Stimulated activated CD4-positive, alpha-beta T cell treated with anti-CD3 and anti-CD28 coated beads, Interleukin-2, amount 100 ng/mL, for 48 hours (primary cell): ENCODE measurements at regions not wholly inside any gene's neighbourhood (a gene's known extent, or its start where the extent isn't known, plus 50 kb on each side); places are given as distances from the start of the nearest gene placed in this dataset.
A peak's percentile ranks its signal among the peaks of the same experiment; 100 is the strongest.
"Not testable (repeated sequence)": the region's sequence is repeated elsewhere in the genome, so short reads cannot be mapped to it uniquely, and the experiment has no call there.

Experiments
- DNase-seq, 2 donors: peaks; one replicate each; pipeline ENCODE4 v3.0.0-alpha.2; 2020

DNA sequence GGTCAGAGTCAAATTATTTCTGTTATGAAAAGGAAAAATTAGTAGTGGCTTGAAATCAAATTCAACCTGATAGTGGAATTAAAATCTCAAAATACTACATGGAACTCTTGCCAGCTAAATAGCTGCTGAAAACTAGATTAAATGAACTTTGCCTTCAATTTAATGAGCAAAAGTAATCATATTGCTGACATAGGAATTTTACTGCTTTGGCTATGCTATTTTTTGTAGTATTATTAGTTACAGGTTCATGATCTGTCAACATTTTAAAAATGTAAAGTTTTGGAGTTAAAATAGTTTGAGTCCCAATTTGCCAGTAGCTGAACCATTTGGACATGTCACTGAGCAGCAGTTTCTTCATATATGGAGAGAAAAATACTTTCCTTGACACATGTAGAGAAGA is 81.4 kb downstream of the RERGL start:
- DNase-seq: no peak

DNA sequence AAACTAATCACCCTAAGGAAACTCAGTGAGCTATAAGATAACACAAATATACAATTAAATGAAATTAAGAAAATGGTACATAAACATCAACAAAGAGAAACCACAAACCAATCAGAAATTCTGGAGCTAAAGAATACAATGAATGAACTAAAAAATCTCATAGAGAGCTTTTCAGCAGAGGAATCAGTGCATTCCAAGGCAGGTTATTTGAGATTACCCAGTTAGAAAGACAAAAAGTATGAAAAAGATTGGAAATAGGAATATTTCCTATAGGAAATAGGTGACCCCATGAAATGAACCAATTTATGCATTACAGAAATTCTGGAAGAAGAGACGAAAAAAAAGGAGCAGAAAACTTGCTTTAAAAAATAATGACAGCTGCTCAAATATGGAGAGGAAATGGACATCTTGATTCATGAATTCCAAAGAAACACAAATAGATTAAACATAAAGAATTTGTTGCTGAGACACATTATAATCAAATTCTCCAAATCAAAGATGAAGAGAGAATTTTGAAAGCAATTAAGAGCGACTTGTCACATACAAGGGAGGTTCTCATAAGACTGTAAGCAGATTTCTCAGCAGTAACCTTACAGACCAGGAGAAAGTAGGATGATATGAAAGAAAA is 90.7 kb downstream of the RERGL start:
- DNase-seq: no peak

DNA sequence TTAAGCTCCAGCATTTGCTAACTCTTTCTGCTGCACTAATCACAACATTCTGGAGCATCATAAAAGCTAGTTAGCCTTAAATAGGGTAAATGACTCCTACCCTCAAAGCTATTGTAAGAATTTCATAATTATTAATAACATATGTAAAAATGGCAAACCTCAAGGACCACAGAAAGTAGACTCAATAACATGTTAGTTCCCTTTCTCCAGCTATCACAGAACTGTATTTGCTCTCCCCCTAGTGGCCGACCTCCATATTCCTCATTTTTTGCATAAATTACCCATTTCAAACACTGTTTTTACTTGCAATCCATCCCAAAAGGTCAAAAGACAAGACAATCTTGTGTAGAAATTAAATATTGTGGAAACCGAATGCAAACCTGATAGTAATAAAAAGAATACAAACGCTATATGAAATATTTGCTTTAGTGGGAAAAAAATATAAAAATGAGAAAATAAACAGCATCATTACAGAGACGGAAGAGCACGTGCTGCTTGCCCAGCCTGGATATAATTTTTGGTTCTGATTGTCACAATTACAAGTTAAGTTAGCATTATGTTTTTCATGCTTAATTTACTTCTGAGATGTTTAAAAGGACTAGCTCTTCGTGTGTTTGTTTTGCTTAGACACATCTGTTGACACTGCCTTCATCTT is 97.9 kb downstream of the RERGL start:
- DNase-seq: peak in 1 of 2 donors; percentile 8

DNA sequence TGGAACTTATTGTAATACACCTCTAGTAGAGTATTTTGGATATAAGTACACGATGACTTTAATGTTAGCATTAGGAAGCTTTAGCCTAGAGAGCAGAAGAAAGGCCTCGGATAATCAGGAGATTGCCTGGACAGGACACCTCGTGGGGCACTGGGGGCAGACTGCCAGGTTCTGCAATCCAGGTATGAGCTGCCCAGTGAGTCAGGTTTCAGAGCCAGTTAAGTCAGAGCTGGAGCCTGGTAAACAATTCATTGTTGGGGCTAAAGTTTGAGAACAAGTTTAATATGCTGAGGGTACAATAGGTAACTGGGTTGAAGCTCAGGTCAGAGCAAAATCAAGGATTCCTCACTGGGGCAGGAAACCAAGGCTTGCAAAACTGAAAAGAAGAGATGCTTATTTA is 107.4 kb downstream of the RERGL start:
- no peak for DNase-seq

DNA sequence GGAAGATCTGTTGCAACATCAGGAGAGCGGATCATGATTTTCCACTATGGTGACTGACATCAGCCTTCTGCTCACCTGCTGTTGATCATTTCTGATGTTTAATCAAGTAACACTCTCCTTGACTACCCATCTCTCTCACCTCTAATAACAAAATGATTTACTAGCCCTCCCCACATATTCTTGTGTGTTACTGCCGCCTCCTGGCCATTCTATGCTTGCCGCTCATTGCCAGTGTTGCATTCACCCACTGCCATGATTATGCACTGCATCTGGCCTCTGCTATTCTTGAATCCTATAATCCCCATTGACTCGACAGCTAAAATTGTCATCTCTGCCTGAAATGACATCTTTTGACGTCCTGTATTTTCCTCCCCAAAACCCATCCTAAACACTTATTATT is 113.8 kb downstream of the RERGL start:
- no peak for DNase-seq

DNA sequence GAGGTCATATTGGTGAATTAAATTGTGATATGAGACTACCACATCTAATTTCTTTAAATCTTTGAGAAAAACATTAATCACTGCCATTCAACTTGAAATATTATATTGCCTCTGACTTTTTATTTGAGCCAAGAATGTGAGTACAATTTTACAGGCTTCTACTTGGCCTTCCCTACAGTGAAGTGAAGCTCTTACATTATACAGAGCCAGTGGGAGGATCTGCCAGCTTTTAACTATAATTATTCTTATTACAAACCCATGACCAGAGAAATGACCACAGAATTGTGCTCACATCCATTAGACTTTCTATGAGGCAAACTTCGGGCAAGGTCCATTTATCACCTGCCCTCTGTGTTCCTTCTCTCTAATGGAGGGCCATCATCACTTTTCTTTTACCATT is 114.2 kb downstream of the RERGL start:
- no peak for DNase-seq

DNA sequence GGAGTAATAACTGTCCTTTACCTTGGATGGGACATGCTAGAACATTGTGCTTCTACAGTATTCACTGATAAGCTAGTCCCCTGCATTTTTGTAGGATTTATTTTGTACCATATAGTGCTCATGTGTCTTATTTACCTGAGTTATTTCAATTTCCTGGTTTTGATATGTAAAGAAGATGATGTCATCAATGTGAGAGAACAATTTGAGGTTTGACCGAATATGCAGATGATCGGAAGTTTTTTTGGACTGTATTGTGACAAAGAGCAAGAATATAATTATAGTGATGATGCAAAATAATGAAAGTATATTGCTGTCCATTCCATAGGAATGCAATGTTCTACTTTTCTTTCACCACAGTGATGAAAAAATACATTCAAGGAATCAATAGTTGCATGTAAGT is 114.8 kb downstream of the RERGL start:
- no peak for DNase-seq

DNA sequence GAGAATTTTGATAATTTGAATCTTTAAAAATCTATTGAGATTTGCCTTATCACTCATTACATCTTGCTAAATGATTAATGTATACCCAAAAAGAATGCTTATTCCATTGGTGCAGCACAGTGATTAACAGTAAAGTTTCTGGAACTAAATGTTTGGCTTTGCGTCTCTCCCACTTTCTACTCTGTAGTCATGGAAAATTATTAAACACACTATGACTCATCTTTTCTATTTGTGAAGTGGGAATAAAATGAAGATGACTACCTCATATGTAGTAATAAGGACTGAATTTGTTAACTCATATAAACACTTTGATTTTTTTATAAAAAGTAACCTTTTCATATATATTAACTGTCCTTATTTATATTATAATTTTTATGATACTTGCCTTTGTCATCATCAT is 118.1 kb downstream of the RERGL start:
- DNase-seq: no peak

DNA sequence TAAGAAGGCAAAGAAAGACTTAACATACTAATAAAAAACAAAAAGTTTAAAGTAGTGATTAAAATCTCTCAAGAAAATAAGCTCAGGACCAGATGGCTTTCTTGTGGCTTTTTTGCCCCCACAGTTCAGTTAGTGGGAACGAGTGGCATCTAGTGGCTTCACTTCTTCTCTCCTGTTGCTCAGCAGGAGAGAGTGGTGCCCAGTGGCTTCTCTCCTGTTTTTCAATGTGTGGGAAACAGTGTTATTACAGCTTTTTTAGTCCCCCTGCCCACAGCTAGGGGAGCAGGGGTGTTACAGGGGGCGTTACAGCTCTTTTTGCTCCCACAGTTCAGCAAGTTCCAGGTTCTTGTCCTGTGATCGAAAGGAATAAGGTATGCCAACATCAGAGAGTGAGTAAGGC is 135.2 kb downstream of the RERGL start:
- no peak for DNase-seq

DNA sequence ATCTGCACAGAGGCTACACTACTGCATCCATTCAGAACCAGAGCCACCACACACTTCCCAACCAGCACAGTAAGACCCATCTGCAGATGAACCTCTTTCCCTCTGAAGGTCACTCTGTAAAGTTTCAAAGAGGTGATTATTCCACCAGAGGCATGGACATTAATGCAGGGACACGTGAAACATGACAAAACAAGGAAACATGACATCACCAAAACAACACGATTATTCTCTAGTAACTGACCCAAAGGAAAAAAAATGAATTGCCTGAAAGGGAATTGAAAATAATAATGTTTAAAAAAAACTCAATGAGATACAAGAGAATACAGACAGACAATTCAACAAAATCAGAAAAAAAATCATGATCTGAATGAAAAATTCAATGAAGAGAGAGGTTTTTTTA is 139.1 kb downstream of the RERGL start:
- no peak for DNase-seq

DNA sequence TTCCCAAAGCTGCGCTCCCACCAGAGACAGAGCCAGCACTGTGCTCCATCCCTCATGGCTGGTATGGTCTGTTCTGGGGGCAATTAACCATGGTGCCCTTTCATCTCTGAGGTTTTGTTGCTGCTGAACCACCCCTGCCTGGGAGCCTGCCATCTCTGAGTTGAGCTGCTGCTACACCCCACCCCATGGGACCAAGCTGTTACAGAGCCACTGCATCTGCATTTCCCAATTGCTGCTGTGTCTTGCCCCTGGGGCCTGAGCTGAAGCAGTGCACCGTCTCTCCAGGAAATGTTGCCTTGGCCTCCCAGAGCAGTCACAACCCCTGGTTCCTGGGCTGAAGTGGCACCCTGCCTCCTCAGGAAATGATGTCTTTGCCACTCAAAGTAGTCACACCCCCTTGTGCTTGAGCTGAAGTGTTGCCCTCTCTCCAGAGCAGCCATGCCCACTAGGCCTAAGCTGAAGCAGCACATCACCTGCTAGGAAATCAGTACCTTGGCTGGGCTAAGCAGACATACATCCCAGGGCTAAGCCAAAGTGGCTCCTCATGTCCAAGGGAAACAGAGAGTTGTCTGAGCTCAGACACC is 140.3 kb downstream of the RERGL start:
- no peak for DNase-seq

DNA sequence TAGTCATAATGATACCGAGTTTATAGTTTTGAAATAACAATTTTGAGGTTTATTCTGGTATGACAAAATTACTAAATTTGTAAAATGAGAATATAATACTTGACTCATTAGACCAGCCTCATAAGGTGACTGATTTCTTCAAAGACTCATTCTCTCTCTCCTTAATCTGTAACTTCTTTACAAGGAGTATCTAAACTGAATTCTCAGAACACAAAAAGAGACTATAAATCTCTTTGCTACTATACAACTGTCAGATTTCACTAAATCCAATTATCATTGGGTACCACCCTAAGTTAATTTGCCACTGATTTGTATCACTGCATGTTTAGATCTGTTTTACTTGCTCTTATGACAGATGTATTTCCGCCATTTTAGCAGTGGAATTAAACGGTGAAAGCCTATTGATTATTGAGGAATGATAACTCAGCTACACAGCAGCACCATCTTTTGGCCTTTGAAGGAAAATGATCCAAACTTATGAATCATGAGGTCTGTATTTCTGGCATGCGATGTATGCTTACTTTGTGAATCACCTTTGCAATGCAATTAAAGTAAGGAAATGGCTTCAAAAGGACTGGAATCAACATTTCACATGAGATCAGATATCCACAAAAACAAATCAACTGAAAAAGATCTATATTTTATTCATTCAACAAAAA is 161.2 kb downstream of the RERGL start:
- no peak for DNase-seq

DNA sequence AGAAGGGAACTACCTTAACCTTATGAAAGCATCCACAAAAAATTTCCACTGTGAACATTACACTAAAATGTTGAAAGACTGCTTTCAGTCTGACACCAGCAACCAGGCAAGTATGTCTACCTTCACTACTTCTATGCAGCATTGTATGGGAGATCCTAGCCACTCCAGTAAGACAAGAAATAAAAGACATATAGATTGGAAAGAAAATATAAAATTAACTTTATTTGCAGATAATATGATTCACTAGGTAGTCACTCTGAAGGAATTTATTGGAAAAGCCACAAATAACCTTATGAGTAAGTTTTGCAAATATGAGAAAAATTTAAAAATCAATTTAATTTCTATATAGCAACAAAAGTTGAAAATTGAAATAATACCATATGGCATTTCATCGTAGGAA is 172.0 kb downstream of the RERGL start:
- DNase-seq: no peak

DNA sequence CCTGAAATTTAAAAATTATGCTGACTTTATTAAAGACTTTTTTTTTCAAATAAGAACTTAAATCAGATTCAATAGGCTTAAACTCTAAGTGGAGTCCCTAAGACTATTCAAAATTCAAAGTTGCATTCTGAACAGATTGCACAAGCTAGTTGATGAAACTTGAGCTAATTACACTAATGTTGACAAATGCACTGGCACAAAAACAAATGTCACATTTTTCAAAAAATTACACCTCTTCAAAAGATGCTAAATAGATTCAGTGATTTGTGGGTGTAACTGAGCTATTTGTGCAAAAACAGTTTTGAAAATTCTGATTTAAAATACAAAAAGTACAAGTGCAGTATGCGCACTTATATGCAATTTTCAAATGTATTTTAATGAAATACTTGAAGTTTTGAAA is 205.4 kb downstream of the RERGL start:
- DNase-seq: no peak

DNA sequence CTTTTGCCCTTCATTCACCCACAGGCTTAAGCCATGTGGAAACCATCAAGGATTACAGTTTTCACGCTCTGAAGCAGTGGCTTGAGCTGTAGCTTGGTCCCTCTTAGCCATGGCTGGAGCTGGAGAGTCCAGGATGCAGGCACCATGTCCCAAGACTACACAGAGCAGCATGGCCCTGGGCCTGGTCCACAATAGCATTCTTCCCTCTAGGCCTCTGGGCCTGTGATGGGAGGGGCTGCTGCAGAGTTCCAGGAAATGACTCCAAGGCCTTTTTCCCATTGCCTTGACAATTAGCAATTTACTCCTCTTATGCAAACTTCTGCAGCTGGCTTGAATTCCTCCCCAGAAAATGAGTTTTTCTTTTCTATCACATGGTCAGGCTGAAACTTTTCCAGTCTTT is 211.3 kb downstream of the RERGL start:
- no peak for DNase-seq

DNA sequence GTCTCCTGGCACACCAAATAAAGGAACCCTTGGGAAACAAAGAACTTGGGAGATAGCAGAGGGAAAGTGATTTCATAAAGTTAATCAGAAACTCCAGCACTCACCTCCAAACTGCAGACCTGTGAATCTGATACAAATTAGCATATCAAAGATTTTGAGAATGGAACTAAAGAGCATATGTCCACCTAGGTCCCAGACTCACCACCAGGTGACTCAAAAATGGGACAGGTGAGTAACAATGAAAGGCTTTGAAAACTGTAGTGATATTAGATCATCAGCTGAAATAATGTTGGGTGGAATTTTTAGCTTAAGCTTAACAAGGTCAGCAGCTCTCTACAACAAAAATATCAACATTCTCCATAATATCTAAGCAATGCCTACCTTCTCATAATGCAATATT is 214.8 kb downstream of the RERGL start:
- DNase-seq: no peak

DNA sequence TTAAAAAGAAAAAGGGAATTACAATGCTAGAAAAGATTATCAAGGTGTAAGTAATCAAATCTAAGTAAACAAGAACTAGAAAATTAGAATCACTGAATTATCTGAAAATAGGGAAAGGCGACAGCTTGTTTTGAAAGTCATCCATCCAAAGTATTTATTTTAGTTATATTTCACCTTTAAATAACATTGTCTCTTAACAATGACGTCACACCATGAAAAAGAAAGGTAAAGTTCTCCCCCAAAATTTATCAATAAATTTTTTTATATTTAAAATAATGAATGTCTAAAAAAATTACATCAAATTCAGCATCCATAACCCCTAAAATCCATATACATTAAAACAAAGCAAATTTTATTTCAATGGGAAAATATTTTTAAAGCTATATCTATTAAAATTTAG is 223.2 kb downstream of the RERGL start:
- no peak for DNase-seq

DNA sequence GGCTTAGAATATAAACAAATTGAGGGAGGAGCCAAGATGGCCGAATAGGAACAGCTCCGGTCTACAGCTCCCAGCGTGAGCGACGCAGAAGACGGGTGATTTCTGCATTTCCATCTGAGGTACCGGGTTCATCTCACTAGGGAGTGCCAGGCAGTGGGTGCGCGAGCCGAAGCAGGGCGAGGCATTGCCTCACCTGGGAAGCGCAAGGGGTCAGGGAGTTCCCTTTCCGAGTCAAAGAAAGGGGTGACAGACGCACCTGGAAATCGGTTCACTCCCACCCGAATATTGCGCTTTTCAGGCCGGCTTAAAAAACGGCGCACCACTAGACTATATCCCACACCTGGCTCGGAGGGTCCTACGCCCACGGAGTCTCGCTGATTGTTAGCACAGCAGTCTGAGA is 234.4 kb downstream of the RERGL start:
- not testable (repeated sequence) for DNase-seq

DNA sequence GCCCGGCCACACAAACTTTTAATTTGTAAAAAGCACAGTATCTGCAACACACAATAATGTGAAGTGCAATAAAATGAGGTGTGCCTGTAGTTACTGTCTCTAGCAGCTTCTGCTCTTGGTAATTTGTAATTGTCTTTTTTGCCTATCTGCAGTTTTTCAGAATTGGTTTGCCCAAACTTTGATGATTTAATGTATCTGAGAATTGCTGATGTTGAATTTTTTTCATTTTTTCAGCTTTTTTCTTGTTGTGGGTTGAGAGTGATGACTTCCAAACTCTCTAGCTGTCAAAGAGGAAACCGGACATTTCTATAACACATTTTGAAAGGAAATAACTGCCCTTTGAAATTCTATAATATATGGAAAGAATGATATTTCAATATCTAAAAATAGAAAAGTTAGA is 236.9 kb downstream of the RERGL start:
- DNase-seq: no peak

DNA sequence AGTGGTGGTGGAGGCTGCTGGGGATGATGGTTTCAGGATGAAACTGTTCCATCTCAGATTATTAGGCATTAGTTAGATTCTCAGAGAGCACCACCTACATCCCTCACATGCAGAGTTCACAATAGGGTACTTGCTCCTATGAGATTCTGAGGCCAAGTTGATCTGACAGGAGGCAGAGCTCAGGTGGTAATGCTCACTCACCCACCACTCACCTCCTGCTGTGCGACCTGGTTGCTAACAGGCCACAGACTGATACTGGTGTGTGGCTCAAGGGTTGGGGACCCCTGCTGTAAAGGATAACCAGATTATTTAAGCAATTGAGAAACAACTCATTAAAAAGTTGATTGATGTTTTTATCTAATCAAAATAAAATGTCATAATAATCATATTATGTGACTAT is 248.5 kb downstream of the RERGL start:
- DNase-seq: no peak

DNA sequence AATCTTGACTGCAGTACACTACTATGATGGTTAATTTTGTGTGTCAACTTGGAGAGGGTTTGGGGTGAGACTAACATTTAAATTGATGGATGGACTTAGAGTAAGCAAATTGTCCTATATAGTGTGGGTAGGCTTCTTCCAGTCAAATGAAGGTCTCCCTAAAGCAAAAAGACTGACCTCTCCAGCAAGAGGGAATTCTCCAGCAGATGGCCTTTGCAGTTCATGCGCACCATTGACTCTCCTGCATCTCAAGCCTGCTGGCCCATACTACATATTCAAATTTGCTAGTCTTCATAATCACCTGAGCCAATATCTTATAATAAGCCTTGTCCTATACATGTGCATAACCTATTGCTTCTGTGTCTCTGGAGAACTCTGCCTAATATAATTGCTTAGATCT is 260.2 kb downstream of the RERGL start:
- DNase-seq: no peak

DNA sequence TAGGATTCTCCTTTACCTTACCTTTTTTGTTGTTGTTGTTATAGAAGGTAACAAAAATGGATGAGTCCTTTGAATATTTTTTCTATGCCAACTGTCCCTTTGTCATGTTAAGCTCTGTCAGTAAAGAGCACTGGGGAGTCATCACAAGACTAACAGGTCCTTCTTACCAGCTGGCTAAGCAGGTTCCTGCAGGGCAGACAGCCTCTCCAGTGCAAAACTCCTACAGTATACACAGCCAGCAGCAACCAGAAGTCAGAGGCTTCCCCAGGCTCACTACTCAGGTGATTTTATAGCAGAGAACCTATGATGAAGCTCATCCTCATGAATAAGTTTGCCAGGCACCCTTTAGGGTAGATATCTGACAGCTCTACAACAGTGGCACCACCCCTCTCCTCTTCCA is 271.1 kb downstream of the RERGL start:
- no peak for DNase-seq

DNA sequence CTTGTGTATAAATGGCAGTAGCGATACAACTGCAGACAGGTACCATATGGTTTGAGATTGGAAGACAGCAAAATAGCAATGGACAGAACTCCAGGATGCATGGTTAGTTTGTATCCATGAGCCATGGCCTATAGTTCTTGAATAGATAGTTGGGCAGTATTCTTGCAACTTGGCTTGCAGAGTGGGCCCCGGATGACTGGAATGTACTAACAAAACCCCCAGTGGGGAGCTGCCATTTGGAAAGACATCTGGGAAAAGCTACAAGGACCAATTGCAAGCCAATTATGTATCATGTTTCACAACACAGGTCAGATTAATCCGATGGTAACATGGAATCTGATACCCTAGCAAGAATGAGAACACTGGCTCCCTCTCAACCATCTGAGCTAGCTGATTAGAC is 279.6 kb downstream of the RERGL start:
- DNase-seq: no peak

DNA sequence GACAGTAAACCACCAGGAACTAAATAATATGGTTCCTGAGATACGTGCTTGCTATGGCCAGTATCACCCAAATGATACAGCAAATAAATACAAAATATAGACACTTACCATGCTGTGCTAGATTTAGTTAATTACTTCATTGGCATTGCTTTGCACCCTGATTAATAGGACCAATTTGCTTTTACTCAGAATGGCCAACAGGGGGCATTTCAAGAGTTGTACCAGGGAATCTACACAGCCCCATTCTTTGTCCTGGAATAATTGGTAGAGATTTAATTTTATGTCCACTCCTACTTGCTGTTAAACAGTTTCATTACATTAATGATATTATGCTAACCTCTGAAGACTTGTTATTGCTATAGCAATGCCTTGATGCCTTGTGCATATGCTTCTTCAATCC is 280.8 kb downstream of the RERGL start:
- DNase-seq: no peak
